ENCODE measurements at regions not wholly inside any gene's neighbourhood (a gene's known extent, or its start where the extent isn't known, plus 50 kb on each side); places are given as distances from the start of the nearest gene placed in this dataset.

DNA sequence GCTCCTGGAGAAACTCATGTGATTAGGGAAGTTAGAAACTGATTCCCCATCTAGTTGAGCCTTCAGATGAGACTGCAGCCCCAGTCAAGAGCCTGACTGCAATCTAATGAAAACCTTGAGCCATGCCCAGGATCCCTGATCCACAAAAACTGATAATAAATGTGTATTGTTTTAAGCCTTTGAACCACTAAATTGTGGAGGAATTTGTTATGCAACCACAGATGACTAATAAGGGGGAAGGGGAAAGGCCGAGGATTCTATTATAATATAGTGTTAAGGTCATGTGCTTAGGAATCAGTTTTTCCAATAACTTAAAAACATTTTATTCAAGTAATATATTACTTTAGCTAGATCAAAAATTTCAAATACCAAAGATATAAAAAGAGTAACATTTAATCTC is 52.8 kb upstream of the USP25 start:
- WGBS (ENCODE audit: insufficient coverage), result no CpG with 5 or more reads among the region's 1 CpG
- H3K27me3 ChIP-seq (ENCODE audit: control insufficient read depth, insufficient read depth, low read length), result no peaks in the 10 kb centered on the region
- intact Hi-C loops (cut with micrococcal nuclease), result no loop called here
- Mint-ChIP-seq H3K4me3 (no peak overlapping the region), H3K4me1 (no peaks in the 10 kb centered on the region), H3K27ac (no peak overlapping the region), H3K9me3 (no peaks in the 10 kb centered on the region), H3K36me3 (no peaks in the 10 kb centered on the region), H3K27me3 (ENCODE audit: low read depth in 2 of 2) (no peaks in the 10 kb centered on the region)
- H3K36me3 ChIP-seq (ENCODE audit: control insufficient read depth, insufficient read depth, low read length), result no peaks in the 10 kb centered on the region
- H3K27ac ChIP-seq (ENCODE audit: low read length), result no peak overlapping the region
- no peaks in the 10 kb centered on the region for H3K9me3 ChIP-seq (ENCODE audit: control insufficient read depth, insufficient read depth, low read length)
- DNase-seq (no peak), ATAC-seq (no peak)
- no peak overlapping the region for H3K4me3 ChIP-seq (ENCODE audit: low read length)
- TF ChIP-seq CTCF (IDR thresholded peaks at IDR 0.05), result no peak
- H3K4me1 ChIP-seq (ENCODE audit: control insufficient read depth, insufficient read depth, low read length), result no peaks in the 10 kb centered on the region

GRCh38 chr21:15679630-15680029 is 50.2 kb upstream of the USP25 start:
- intact Hi-C loops (cut with micrococcal nuclease), result no loop called here
- Mint-ChIP-seq H3K36me3 (no peaks in the 10 kb centered on the region), H3K27me3 (ENCODE audit: low read depth in 2 of 2) (peaks cover 0 to 3% of the 10 kb centered on the region in 2 donors), H3K4me3 (no peak overlapping the region), H3K4me1 (peaks cover 7 to 9% of the 10 kb centered on the region in 2 donors), H3K27ac (no peak overlapping the region), H3K9me3 (no peaks in the 10 kb centered on the region)
- Histone ChIP-seq H3K4me1 (ENCODE audit: control insufficient read depth, insufficient read depth, low read length) (peaks cover 4% of the 10 kb centered on the region), H3K9me3 (ENCODE audit: control insufficient read depth, insufficient read depth, low read length) (no peaks in the 10 kb centered on the region), H3K36me3 (ENCODE audit: control insufficient read depth, insufficient read depth, low read length) (no peaks in the 10 kb centered on the region), H3K27ac (ENCODE audit: low read length) (no peak overlapping the region), H3K27me3 (ENCODE audit: control insufficient read depth, insufficient read depth, low read length) (no peaks in the 10 kb centered on the region), H3K4me3 (ENCODE audit: low read length) (no peak overlapping the region)
- WGBS (ENCODE audit: insufficient coverage), result 93% methylated on average over 7 of the region's 8 CpGs
- TF ChIP-seq CTCF (IDR thresholded peaks at IDR 0.05), result no peak
- DNase-seq (peak in 1 of 2 donors; percentile 25), ATAC-seq (no peak)
